ENCODE measurements at regions not wholly inside any gene's neighbourhood (a gene's known extent, or its start where the extent isn't known, plus 50 kb on each side); places are given as distances from the start of the nearest gene placed in this dataset.

DNA sequence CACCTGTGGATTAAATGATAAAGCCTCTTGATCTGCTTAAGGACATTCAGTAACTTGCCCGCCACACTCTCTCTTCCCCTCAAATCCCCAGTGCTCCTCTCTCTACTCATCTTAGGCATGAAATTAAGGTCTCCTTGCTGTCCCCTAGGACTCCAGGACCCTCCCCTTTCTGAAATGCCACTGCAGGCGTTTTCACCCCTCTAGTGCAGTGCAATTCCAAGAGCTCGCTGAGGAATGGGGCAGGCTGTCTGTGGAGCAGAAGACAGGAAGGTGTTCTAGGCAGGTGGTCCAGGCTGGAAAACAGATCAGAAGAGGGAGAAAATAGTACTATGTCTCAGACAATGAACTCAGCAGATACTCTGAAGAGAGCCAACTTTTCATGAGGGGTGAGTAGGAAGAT is 55.8 kb upstream of the ARHGAP42 start:
- no peak for DNase-seq (ENCODE audit: low read depth)
- TF ChIP-seq, protein P1, sequence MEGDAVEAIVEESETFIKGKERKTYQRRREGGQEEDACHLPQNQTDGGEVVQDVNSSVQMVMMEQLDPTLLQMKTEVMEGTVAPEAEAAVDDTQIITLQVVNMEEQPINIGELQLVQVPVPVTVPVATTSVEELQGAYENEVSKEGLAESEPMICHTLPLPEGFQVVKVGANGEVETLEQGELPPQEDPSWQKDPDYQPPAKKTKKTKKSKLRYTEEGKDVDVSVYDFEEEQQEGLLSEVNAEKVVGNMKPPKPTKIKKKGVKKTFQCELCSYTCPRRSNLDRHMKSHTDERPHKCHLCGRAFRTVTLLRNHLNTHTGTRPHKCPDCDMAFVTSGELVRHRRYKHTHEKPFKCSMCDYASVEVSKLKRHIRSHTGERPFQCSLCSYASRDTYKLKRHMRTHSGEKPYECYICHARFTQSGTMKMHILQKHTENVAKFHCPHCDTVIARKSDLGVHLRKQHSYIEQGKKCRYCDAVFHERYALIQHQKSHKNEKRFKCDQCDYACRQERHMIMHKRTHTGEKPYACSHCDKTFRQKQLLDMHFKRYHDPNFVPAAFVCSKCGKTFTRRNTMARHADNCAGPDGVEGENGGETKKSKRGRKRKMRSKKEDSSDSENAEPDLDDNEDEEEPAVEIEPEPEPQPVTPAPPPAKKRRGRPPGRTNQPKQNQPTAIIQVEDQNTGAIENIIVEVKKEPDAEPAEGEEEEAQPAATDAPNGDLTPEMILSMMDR (IDR thresholded peaks at IDR 0.05; ENCODE audit: insufficient read depth, low read depth, low read length, missing control alignments): no peak
- H3K4me3 ChIP-seq (ENCODE audit: low read depth, low read length): no peak overlapping the region

DNA sequence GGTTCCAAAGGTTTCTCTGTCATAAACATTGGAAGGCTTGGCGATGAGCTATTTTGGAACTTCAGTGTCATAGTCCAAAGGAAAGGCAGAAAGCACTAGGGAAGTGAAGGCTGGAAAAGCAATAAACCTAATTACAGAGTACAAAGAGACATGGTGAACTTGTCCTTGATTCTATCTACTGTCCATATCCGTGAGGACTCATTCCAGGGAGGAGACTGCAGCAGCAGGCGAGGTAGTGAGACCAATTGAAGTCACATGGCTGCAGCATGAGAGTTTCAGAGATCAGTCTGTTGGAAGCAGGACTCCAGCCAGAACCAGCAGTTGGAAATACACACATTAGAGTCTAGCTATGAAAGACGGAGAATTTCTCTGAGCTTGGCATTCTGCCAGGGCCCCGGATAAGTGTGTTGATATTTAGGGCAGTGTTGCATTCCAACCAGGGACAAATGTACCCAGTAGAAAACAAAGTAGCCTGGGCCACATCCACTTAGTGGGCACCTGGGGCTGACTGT is 54.1 kb upstream of the ARHGAP42 start:
- TF ChIP-seq, protein P1 (IDR thresholded peaks at IDR 0.05; ENCODE audit: insufficient read depth, low read depth, low read length, missing control alignments): no peak
- H3K4me3 ChIP-seq (ENCODE audit: low read depth, low read length): no peak overlapping the region
- no peak for DNase-seq (ENCODE audit: low read depth)

DNA sequence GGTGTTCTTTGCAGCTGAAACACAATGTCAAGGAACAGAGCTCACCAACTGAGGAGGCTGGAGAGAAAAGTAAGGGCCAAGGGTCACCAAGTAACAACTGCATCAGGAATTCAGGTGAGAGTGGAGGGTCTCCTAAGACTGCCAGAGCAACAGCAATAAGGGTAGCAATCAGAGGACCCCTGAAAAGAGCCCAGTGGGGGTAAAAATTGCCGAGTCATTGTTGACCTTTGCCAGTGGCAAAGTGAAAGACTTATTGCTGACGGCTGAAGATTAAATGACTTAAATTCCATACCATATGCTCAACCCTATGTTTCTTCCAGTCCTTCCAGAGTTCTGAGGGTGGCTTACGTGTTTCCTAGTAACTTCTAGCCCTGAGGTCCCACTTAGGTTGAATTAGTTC is 51.9 kb upstream of the ARHGAP42 start:
- no peak overlapping the region for H3K4me3 ChIP-seq (ENCODE audit: low read depth, low read length)
- DNase-seq (ENCODE audit: low read depth): no peak
- TF ChIP-seq, protein P1 (IDR thresholded peaks at IDR 0.05; ENCODE audit: insufficient read depth, low read depth, low read length, missing control alignments): no peak

DNA sequence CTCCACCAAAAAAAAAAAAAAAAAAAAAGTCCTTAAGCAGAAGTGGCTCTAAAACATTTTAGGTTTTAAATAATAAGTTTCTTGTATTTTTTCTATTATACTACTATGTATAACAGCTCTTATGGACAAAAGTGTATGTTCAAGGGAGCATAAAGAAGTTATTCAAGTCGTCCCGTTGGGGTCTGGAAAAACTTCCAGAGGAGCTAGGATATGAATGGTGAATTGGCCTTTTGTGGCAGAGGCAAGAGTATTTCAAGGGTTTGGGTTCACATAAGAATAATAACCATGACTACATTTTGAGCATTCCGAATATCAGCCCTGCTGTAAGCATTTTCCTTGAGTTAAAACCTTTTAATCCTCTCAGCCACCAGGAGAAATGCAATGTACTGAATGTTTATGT is 50.6 kb upstream of the ARHGAP42 start:
- H3K4me3 ChIP-seq (ENCODE audit: low read depth, low read length): no peak overlapping the region
- no peak for DNase-seq (ENCODE audit: low read depth)

More for the DNA sequence above, 50.6 kb upstream of the ARHGAP42 start:
- TF ChIP-seq, protein P1 (IDR thresholded peaks at IDR 0.05; ENCODE audit: insufficient read depth, low read depth, low read length, missing control alignments): no peak
